ENCODE measurements at regions not wholly inside any gene's neighbourhood (a gene's known extent, or its start where the extent isn't known, plus 50 kb on each side); places are given as distances from the start of the nearest gene placed in this dataset.

GRCh38 chr5:74400067-74400466 lies 240.5 kb downstream of the ENC1 start:
- TF ChIP-seq CTCF (IDR thresholded peaks at IDR 0.05), result no peak
- Histone ChIP-seq H3K4me1 (ENCODE audit: control insufficient read depth in 1 of 2, low read depth in 2 of 2) (peaks cover 5 to 10% of the 10 kb centered on the region in 2 donors), H3K27me3 (replicated peaks; ENCODE audit: insufficient read depth) (no peaks in the 10 kb centered on the region), H3K9me3 (no peaks in the 10 kb centered on the region), H3K27ac (no peak overlapping the region), H3K4me3 (no peak overlapping the region), H3K36me3 (no peaks in the 10 kb centered on the region)
- ATAC-seq (ENCODE audit: insufficient number of reproducible peaks, low FRiP score, low read depth) (no peak), DNase-seq (ENCODE audit: low spot score) (no peak)

- Histone ChIP-seq H3K36me3 (no peaks in the 10 kb centered on the region), H3K4me1 (ENCODE audit: control insufficient read depth in 1 of 2, low read depth in 2 of 2) (no peaks in the 10 kb centered on the region), H3K9me3 (no peaks in the 10 kb centered on the region), H3K27me3 (replicated peaks; ENCODE audit: insufficient read depth) (no peaks in the 10 kb centered on the region), H3K4me3 (no peak overlapping the region), H3K27ac (no peak overlapping the region)
- ATAC-seq (ENCODE audit: insufficient number of reproducible peaks, low FRiP score, low read depth) (no peak), DNase-seq (ENCODE audit: low spot score) (no peak)
- no peak for TF ChIP-seq CTCF (IDR thresholded peaks at IDR 0.05)
Measured at GRCh38 chr5:74396913-74397622, 243.5 kb downstream of the ENC1 start.

GRCh38 chr5:74394916-74395880 lies 245.3 kb downstream of the ENC1 start:
- TF ChIP-seq CTCF (IDR thresholded peaks at IDR 0.05), result no peak
- Histone ChIP-seq H3K36me3 (no peaks in the 10 kb centered on the region), H3K27ac (no peak overlapping the region), H3K27me3 (replicated peaks; ENCODE audit: insufficient read depth) (no peaks in the 10 kb centered on the region), H3K9me3 (no peaks in the 10 kb centered on the region), H3K4me1 (ENCODE audit: control insufficient read depth in 1 of 2, low read depth in 2 of 2) (no peaks in the 10 kb centered on the region), H3K4me3 (no peak overlapping the region)
- ATAC-seq (ENCODE audit: insufficient number of reproducible peaks, low FRiP score, low read depth), result no peak
- DNase-seq (ENCODE audit: low spot score), result no peak

- Histone ChIP-seq H3K27ac (no peak overlapping the region), H3K4me3 (no peak overlapping the region), H3K36me3 (no peaks in the 10 kb centered on the region), H3K9me3 (no peaks in the 10 kb centered on the region), H3K27me3 (replicated peaks; ENCODE audit: insufficient read depth) (no peaks in the 10 kb centered on the region), H3K4me1 (ENCODE audit: control insufficient read depth in 1 of 2, low read depth in 2 of 2) (no peaks in the 10 kb centered on the region)
- DNase-seq (ENCODE audit: low spot score) (no peak), ATAC-seq (ENCODE audit: insufficient number of reproducible peaks, low FRiP score, low read depth) (no peak)
- no peak for TF ChIP-seq CTCF (IDR thresholded peaks at IDR 0.05)
Measured at GRCh38 chr5:74394528-74394915, 246.0 kb downstream of the ENC1 start.

- Histone ChIP-seq H3K4me1 (ENCODE audit: control insufficient read depth in 1 of 2, low read depth in 2 of 2) (no peaks in the 10 kb centered on the region), H3K4me3 (no peak overlapping the region), H3K27me3 (replicated peaks; ENCODE audit: insufficient read depth) (no peaks in the 10 kb centered on the region), H3K9me3 (no peaks in the 10 kb centered on the region), H3K27ac (no peak overlapping the region), H3K36me3 (no peaks in the 10 kb centered on the region)
- no peak for DNase-seq (ENCODE audit: low spot score)
- TF ChIP-seq CTCF (IDR thresholded peaks at IDR 0.05), result no peak
- ATAC-seq (ENCODE audit: insufficient number of reproducible peaks, low FRiP score, low read depth), result no peak
Measured at GRCh38 chr5:74393943-74394342, 246.6 kb downstream of the ENC1 start.

Measured in thoracic aorta (tissue), 2 donors.